ENCODE measurements at regions not wholly inside any gene's neighbourhood (a gene's known extent, or its start where the extent isn't known, plus 50 kb on each side); places are given as distances from the start of the nearest gene placed in this dataset.

- Histone ChIP-seq H3K9me3 (no peaks in the 10 kb centered on the region), H3K4me1 (no peaks in the 10 kb centered on the region), H3K27ac (no peak overlapping the region), H3K27me3 (no peaks in the 10 kb centered on the region), H3K36me3 (no peaks in the 10 kb centered on the region), H3K4me3 (no peak overlapping the region)
- DNase-seq = no peak
- intact Hi-C loops (cut with DNase I; ENCODE audit: low total_unique reads) = no loop called here
- no peak for TF ChIP-seq POLR2A (IDR thresholded peaks at IDR 0.05)
- no peak for TF ChIP-seq CTCF (IDR thresholded peaks at IDR 0.05)
Observed at GRCh38 chr1:60949826-60950197, 132.5 kb upstream of the NFIA start.

DNA sequence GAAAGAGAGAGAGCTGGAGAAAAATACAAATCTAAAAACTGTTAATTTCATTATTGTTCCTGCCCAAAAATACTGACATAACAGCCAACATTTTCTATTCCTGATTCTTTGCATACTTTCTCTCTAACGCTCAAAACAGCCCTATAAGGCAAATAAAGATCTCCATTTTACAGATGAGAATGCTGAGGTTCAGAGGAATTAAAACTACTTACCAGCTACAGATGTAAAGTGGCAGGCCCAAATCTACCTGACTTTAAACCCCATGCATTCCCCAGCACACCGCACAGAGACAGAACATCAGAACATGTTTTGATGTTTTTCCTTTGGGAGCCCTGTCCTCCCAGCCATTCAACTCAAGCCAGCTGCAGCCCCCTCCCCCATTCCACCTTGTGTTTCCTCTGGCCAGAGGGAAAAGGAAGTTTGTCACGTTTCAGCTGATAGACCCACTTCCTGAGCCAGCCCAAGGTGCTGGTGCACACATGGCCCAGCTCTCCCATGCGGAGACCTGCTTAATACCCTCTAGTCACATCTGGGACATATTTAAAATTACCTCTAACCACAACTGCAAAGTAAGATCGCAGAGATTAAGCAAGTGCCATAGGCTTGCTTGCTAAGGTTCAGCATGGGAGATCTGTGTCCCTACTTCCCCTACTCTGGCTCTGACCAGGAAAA, 133.1 kb upstream of the NFIA start:
- Histone ChIP-seq H3K36me3 (no peaks in the 10 kb centered on the region), H3K4me1 (no peaks in the 10 kb centered on the region), H3K27me3 (no peaks in the 10 kb centered on the region), H3K9me3 (no peaks in the 10 kb centered on the region), H3K4me3 (no peak overlapping the region), H3K27ac (no peak overlapping the region)
- TF ChIP-seq POLR2A (IDR thresholded peaks at IDR 0.05) = no peak
- intact Hi-C loops (cut with DNase I; ENCODE audit: low total_unique reads) = no loop called here
- no peak for DNase-seq

DNA sequence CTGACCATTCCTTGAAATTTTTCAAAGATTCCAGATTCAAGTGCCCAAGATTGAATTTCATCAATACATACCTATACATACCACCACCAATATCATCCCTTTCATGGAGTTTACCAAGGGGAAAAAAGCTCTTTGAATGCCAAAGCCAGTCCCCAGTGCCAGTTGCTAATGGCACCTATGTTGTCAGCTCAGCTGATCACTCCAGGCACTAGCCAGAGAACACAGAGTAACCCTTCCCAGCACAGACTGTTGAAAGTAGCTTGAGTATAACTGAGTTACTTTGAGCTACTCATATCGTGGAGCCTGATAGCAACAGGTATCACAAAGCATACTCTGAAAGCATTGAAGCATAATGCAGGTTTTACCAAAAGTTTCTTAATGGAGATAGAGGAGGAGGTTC, 133.9 kb upstream of the NFIA start:
- DNase-seq = no peak
- Histone ChIP-seq H3K27me3 (no peaks in the 10 kb centered on the region), H3K27ac (no peak overlapping the region), H3K4me3 (no peak overlapping the region), H3K36me3 (no peaks in the 10 kb centered on the region), H3K4me1 (no peaks in the 10 kb centered on the region), H3K9me3 (no peaks in the 10 kb centered on the region)
- intact Hi-C loops (cut with DNase I; ENCODE audit: low total_unique reads) = no loop called here
- TF ChIP-seq POLR2A (IDR thresholded peaks at IDR 0.05) (no peak), CTCF (IDR thresholded peaks at IDR 0.05) (no peak)

DNA sequence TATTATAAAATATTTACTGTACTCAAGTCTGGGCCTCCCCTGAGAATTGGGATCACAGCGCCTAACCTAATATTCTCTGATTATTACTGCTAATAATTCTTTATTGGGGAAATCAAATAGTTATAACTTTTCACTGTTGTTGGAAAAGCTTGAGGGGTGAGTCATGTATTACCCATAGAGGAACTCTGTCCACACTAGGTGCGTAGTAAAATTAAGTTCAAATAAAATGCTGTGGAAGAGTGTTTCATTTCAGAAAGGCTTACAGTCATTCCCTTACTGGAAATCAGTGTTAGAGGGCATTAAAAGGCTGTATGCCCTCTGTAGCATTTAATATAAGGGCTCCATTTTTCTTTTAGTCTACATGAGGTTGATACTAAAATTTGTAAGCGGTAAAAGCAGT, 135.0 kb upstream of the NFIA start:
- Histone ChIP-seq H3K4me3 (no peak overlapping the region), H3K27me3 (no peaks in the 10 kb centered on the region), H3K27ac (no peak overlapping the region), H3K36me3 (no peaks in the 10 kb centered on the region), H3K9me3 (no peaks in the 10 kb centered on the region), H3K4me1 (no peaks in the 10 kb centered on the region)
- intact Hi-C loops (cut with DNase I; ENCODE audit: low total_unique reads) = no loop called here
- DNase-seq = no peak
- TF ChIP-seq POLR2A (IDR thresholded peaks at IDR 0.05) (no peak), CTCF (IDR thresholded peaks at IDR 0.05) (no peak)

- no peak for TF ChIP-seq POLR2A (IDR thresholded peaks at IDR 0.05)
- TF ChIP-seq CTCF (IDR thresholded peaks at IDR 0.05) = no peak
- Histone ChIP-seq H3K4me3 (no peak overlapping the region), H3K27me3 (no peaks in the 10 kb centered on the region), H3K36me3 (no peaks in the 10 kb centered on the region), H3K4me1 (no peaks in the 10 kb centered on the region), H3K9me3 (no peaks in the 10 kb centered on the region), H3K27ac (no peak overlapping the region)
- DNase-seq = no peak
- intact Hi-C loops (cut with DNase I; ENCODE audit: low total_unique reads) = no loop called here
Observed at GRCh38 chr1:60942896-60943638, 139.3 kb upstream of the NFIA start.
